ENCODE measurements at regions not wholly inside any gene's neighbourhood (a gene's known extent, or its start where the extent isn't known, plus 50 kb on each side); places are given as distances from the start of the nearest gene placed in this dataset.

GRCh38 chr11:123253223-123253622 is 58.2 kb upstream of the CLMP start:
- DNase-seq: no peak

GRCh38 chr11:123251657-123252344 is 56.8 kb upstream of the CLMP start:
- DNase-seq: no peak

- no peak for DNase-seq
Measured at GRCh38 chr11:123250892-123251656, 56.0 kb upstream of the CLMP start.

- DNase-seq: no peak
Measured at GRCh38 chr11:123249354-123249753, 54.3 kb upstream of the CLMP start.

GRCh38 chr11:123247813-123248379 is 52.8 kb upstream of the CLMP start:
- no peak for DNase-seq

GRCh38 chr11:123247496-123247799 is 52.4 kb upstream of the CLMP start:
- no peak for DNase-seq

- no peak for DNase-seq
Measured at GRCh38 chr11:123246749-123247495, 51.9 kb upstream of the CLMP start.

- DNase-seq: no peak
Measured at GRCh38 chr11:123245567-123245966, 50.5 kb upstream of the CLMP start.
